ENCODE measurements at regions not wholly inside any gene's neighbourhood (a gene's known extent, or its start where the extent isn't known, plus 50 kb on each side); places are given as distances from the start of the nearest gene placed in this dataset.

DNA sequence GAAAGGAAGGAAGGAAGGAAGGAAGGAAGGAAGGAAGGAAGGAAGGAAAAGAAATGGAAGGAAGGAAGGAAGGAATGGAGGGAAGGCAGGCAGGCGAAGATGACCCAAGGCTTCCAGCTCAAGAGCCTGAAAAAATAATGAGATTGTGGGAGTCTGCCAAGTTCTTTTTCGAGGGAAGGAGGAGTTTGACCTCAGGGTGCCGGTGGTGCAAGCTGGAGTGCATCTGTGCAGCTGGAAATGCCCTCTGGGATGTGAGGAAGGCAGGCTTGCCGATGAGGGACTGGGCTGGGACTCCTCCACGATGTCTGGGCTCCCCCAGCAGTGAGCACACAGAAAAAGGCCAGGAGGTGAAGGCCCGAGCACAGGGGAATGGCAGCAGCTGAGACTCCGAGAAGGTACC is 154.9 kb upstream of the DAPK1 start:
- Histone ChIP-seq H4K20me1 (ENCODE audit: control insufficient read depth, insufficient read depth, low read depth, low read length) (no peaks in the 10 kb centered on the region), H3K4me3 (ENCODE audit: low read length) (no peak overlapping the region), H3K4me2 (ENCODE audit: low read length) (no peak overlapping the region), H3K36me3 (ENCODE audit: control insufficient read depth, low read length) (no peaks in the 10 kb centered on the region), H3K79me2 (ENCODE audit: control insufficient read depth, low read length) (no peaks in the 10 kb centered on the region), H3K27me3 (ENCODE audit: control insufficient read depth, low read length) (no peaks in the 10 kb centered on the region), H3F3A (ENCODE audit: control insufficient read depth, insufficient read depth) (no peaks in the 10 kb centered on the region), H3K4me1 (ENCODE audit: control insufficient read depth, low read length) (no peaks in the 10 kb centered on the region), H3K27ac (ENCODE audit: low read depth, low read length) (no peak overlapping the region), H3K9me2 (replicated peaks; ENCODE audit: control insufficient read depth, low read length) (no peaks in the 10 kb centered on the region), H3K9me3 (ENCODE audit: control insufficient read depth, insufficient read depth, low read length) (no peaks in the 10 kb centered on the region)
- no peak for TF ChIP-seq EZH2phosphoT487 (IDR thresholded peaks at IDR 0.05; ENCODE audit: borderline replicate concordance, low read length)
- TF ChIP-seq, protein P1, sequence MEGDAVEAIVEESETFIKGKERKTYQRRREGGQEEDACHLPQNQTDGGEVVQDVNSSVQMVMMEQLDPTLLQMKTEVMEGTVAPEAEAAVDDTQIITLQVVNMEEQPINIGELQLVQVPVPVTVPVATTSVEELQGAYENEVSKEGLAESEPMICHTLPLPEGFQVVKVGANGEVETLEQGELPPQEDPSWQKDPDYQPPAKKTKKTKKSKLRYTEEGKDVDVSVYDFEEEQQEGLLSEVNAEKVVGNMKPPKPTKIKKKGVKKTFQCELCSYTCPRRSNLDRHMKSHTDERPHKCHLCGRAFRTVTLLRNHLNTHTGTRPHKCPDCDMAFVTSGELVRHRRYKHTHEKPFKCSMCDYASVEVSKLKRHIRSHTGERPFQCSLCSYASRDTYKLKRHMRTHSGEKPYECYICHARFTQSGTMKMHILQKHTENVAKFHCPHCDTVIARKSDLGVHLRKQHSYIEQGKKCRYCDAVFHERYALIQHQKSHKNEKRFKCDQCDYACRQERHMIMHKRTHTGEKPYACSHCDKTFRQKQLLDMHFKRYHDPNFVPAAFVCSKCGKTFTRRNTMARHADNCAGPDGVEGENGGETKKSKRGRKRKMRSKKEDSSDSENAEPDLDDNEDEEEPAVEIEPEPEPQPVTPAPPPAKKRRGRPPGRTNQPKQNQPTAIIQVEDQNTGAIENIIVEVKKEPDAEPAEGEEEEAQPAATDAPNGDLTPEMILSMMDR (IDR thresholded peaks at IDR 0.05; ENCODE audit: low read depth, low read length, poor library complexity, severe bottlenecking), result no peak

GRCh38 chr9:87343816-87344430 is 153.7 kb upstream of the DAPK1 start:
- H3K79me2 ChIP-seq (ENCODE audit: control insufficient read depth, low read length), result no peaks in the 10 kb centered on the region
- no peaks in the 10 kb centered on the region for H3K4me1 ChIP-seq (ENCODE audit: control insufficient read depth, low read length)
- no peak overlapping the region for H3K27ac ChIP-seq (ENCODE audit: low read depth, low read length)
- no peak overlapping the region for H3K4me3 ChIP-seq (ENCODE audit: low read length)
- TF ChIP-seq, protein P1 (IDR thresholded peaks at IDR 0.05; ENCODE audit: low read depth, low read length, poor library complexity, severe bottlenecking), result no peak
- no peak for TF ChIP-seq EZH2phosphoT487 (IDR thresholded peaks at IDR 0.05; ENCODE audit: borderline replicate concordance, low read length)
- no peaks in the 10 kb centered on the region for H3K9me2 ChIP-seq (replicated peaks; ENCODE audit: control insufficient read depth, low read length)
- H3K27me3 ChIP-seq (ENCODE audit: control insufficient read depth, low read length), result no peaks in the 10 kb centered on the region
- no peaks in the 10 kb centered on the region for H4K20me1 ChIP-seq (ENCODE audit: control insufficient read depth, insufficient read depth, low read depth, low read length)
- H3F3A ChIP-seq (ENCODE audit: control insufficient read depth, insufficient read depth), result no peaks in the 10 kb centered on the region
- H3K9me3 ChIP-seq (ENCODE audit: control insufficient read depth, insufficient read depth, low read length), result no peaks in the 10 kb centered on the region
- no peaks in the 10 kb centered on the region for H3K36me3 ChIP-seq (ENCODE audit: control insufficient read depth, low read length)
- H3K4me2 ChIP-seq (ENCODE audit: low read length), result no peak overlapping the region

DNA sequence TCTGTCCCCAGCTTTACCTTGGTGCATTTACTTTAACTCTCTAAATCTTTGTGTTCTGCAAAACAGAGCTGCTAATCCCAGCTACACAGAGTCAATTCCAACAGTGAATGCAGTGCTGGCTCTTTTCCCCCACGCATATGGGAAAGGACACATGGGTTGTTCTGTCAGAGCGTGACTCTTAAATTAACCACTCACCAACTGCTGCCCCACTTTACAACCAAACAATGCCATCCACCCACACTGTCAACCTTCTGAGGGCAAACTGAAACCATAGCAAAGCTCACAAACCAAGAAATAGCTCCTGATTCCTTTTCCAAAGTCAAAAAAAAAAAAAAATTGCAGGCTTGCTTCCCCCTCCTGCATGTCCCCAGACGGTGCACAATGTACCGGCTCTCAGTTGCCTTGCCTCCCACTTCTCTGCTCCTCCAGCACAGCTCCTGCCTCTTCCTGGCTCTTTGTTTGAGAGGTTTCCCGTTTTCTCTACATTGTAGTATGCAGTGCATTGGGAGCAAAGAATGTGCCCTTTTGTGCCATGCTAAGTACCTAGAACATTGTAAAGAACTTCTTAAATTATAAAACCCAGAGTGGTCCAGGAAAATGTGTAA is 151.5 kb upstream of the DAPK1 start:
- no peaks in the 10 kb centered on the region for H3K79me2 ChIP-seq (ENCODE audit: control insufficient read depth, low read length)
- no peaks in the 10 kb centered on the region for H3K36me3 ChIP-seq (ENCODE audit: control insufficient read depth, low read length)
- TF ChIP-seq, protein P1 (IDR thresholded peaks at IDR 0.05; ENCODE audit: low read depth, low read length, poor library complexity, severe bottlenecking), result no peak
- TF ChIP-seq EZH2phosphoT487 (IDR thresholded peaks at IDR 0.05; ENCODE audit: borderline replicate concordance, low read length), result no peak
- no peak overlapping the region for H3K4me2 ChIP-seq (ENCODE audit: low read length)
- H4K20me1 ChIP-seq (ENCODE audit: control insufficient read depth, insufficient read depth, low read depth, low read length), result no peaks in the 10 kb centered on the region
- H3F3A ChIP-seq (ENCODE audit: control insufficient read depth, insufficient read depth), result no peaks in the 10 kb centered on the region
- H3K9me3 ChIP-seq (ENCODE audit: control insufficient read depth, insufficient read depth, low read length), result no peaks in the 10 kb centered on the region
- H3K27ac ChIP-seq (ENCODE audit: low read depth, low read length), result no peak overlapping the region
- H3K4me3 ChIP-seq (ENCODE audit: low read length), result no peak overlapping the region
- no peaks in the 10 kb centered on the region for H3K9me2 ChIP-seq (replicated peaks; ENCODE audit: control insufficient read depth, low read length)
- H3K4me1 ChIP-seq (ENCODE audit: control insufficient read depth, low read length), result no peaks in the 10 kb centered on the region
- H3K27me3 ChIP-seq (ENCODE audit: control insufficient read depth, low read length), result no peaks in the 10 kb centered on the region

All from DOHH2 (cell line).